Mesenchymal stem cell (in vitro differentiated cells and primary cell): ENCODE measurements at regions not wholly inside any gene's neighbourhood (a gene's known extent, or its start where the extent isn't known, plus 50 kb on each side); places are given as distances from the start of the nearest gene placed in this dataset.

Experiments
- DNase-seq: peaks from one replicate; pipeline ENCODE4 v3.0.0-alpha.2; 2013
- H2AFZ ChIP-seq: one replicate; pipeline ENCODE4 v1.6.1; 2013; ENCODE audit warnings: low read depth, mild to moderate bottlenecking, control low read depth, inconsistent platforms, low read length, moderate library complexity
- H2AK5ac ChIP-seq: 2 replicates; pipeline ENCODE4 v1.6.1; 2013; ENCODE audit warnings: low read length, moderate library complexity, mild to moderate bottlenecking, inconsistent platforms; ENCODE audit not compliant: severe bottlenecking
- H2BK120ac ChIP-seq: one replicate; pipeline ENCODE4 v1.6.1; 2013; ENCODE audit warnings: low read depth, mild to moderate bottlenecking, inconsistent platforms, low read length, moderate library complexity
- H2BK12ac ChIP-seq, 2 experiments: one replicate each; pipeline ENCODE4 v1.6.1; 2013; ENCODE audit warnings: inconsistent platforms in 2 of 2, low read length in 2 of 2, mild to moderate bottlenecking in 2 of 2, moderate library complexity in 2 of 2, control low read depth in 1 of 2
- H2BK15ac ChIP-seq: one replicate; pipeline ENCODE4 v1.6.1; 2013; ENCODE audit warnings: mild to moderate bottlenecking, low read depth, inconsistent platforms; ENCODE audit not compliant: poor library complexity, severe bottlenecking
- H2BK5ac ChIP-seq: 2 replicates; pipeline ENCODE4 v1.6.1; 2013; ENCODE audit warnings: low read depth, mild to moderate bottlenecking, low read length, control low read depth, inconsistent platforms; ENCODE audit not compliant: poor library complexity, severe bottlenecking
- H3K14ac ChIP-seq, 2 experiments: one replicate each; pipeline ENCODE4 v1.6.1; 2013; ENCODE audit warnings: inconsistent platforms in 2 of 2, low read length in 2 of 2, control low read depth in 1 of 2, mild to moderate bottlenecking in 1 of 2, moderate library complexity in 1 of 2
- H3K18ac ChIP-seq, 2 experiments: one replicate each; pipeline ENCODE4 v1.6.1; 2013; ENCODE audit warnings: inconsistent platforms in 2 of 2, low read length in 2 of 2, control low read depth in 1 of 2, low read depth in 1 of 2, mild to moderate bottlenecking in 1 of 2
- H3K23ac ChIP-seq, 2 experiments: one replicate each; pipeline ENCODE4 v1.6.1; 2013; ENCODE audit warnings: inconsistent platforms in 2 of 2, low read length in 2 of 2, mild to moderate bottlenecking in 2 of 2, moderate library complexity in 2 of 2, control low read depth in 1 of 2
- H3K27ac ChIP-seq: 2 replicates; pipeline ENCODE4 v1.5.1; 2013; ENCODE audit warnings: mild to moderate bottlenecking, moderate library complexity, low read length, control low read depth, inconsistent platforms; ENCODE audit not compliant: poor library complexity, severe bottlenecking
- H3K27me3 ChIP-seq, 2 experiments: 2 replicates each; pipeline versions ENCODE4 v1.6.1 to v1.7.0; 2013; ENCODE audit warnings: low read length in 2 of 2, mild to moderate bottlenecking in 2 of 2, moderate library complexity in 2 of 2, control low read depth in 1 of 2, inconsistent platforms in 1 of 2; ENCODE audit not compliant: control insufficient read depth in 1 of 2, insufficient read depth in 1 of 2
- H3K36me3 ChIP-seq, 2 experiments: 2 replicates each; pipeline versions ENCODE4 v1.6.1 to v1.7.0; 2013; ENCODE audit warnings: low read length in 2 of 2, control low read depth in 1 of 2, inconsistent platforms in 1 of 2, low read depth in 1 of 2, mild to moderate bottlenecking in 1 of 2; ENCODE audit not compliant: insufficient read depth in 2 of 2, control insufficient read depth in 1 of 2
- H3K4ac ChIP-seq, 2 experiments: one replicate each; pipeline ENCODE4 v1.6.1; 2013; ENCODE audit warnings: inconsistent platforms in 2 of 2, low read length in 2 of 2, mild to moderate bottlenecking in 2 of 2, moderate library complexity in 2 of 2, control low read depth in 1 of 2, low read depth in 1 of 2
- H3K4me1 ChIP-seq: 2 replicates; pipeline ENCODE4 v1.6.1; 2013; ENCODE audit warnings: low read depth, low read length, control low read depth; ENCODE audit not compliant: control insufficient read depth, insufficient read depth
- H3K4me2 ChIP-seq: 2 replicates; pipeline ENCODE4 v1.6.1; 2013; ENCODE audit warnings: low read length, mild to moderate bottlenecking, inconsistent platforms; ENCODE audit not compliant: poor library complexity, severe bottlenecking
- H3K4me3 ChIP-seq, 2 experiments: 2 replicates each; pipeline versions ENCODE4 v1.5.1 to v1.7.0; 2013; ENCODE audit warnings: low read length in 2 of 2, mild to moderate bottlenecking in 2 of 2, control low read depth in 1 of 2, low read depth in 1 of 2; ENCODE audit not compliant: insufficient read depth in 1 of 2
- H3K79me1 ChIP-seq: replicated peaks from 2 replicates; pipeline ENCODE4 v1.6.1; 2013; ENCODE audit warnings: mild to moderate bottlenecking, control low read depth, low read length, inconsistent platforms; ENCODE audit not compliant: poor library complexity, severe bottlenecking
- H3K9ac ChIP-seq: 2 replicates; pipeline ENCODE4 v1.7.0; 2013; ENCODE audit warnings: mild to moderate bottlenecking, low read length, moderate library complexity
- H3K9me3 ChIP-seq: 2 replicates; pipeline ENCODE4 v1.7.0; 2013; ENCODE audit warnings: mild to moderate bottlenecking, low read length; ENCODE audit not compliant: control insufficient read depth
- H4K8ac ChIP-seq: one replicate; pipeline ENCODE4 v1.6.1; 2013; ENCODE audit warnings: inconsistent platforms, mild to moderate bottlenecking, low read length, moderate library complexity
- H4K91ac ChIP-seq: one replicate; pipeline ENCODE4 v1.6.1; 2013; ENCODE audit warnings: mild to moderate bottlenecking, low read length, inconsistent platforms
- WGBS: methylation state at CpG from one replicate; pipeline ENCODE4 v1.1.7; 2013; ENCODE audit warnings: mixed read lengths; 5-methylcytosine and 5-hydroxymethylcytosine counted together

DNA sequence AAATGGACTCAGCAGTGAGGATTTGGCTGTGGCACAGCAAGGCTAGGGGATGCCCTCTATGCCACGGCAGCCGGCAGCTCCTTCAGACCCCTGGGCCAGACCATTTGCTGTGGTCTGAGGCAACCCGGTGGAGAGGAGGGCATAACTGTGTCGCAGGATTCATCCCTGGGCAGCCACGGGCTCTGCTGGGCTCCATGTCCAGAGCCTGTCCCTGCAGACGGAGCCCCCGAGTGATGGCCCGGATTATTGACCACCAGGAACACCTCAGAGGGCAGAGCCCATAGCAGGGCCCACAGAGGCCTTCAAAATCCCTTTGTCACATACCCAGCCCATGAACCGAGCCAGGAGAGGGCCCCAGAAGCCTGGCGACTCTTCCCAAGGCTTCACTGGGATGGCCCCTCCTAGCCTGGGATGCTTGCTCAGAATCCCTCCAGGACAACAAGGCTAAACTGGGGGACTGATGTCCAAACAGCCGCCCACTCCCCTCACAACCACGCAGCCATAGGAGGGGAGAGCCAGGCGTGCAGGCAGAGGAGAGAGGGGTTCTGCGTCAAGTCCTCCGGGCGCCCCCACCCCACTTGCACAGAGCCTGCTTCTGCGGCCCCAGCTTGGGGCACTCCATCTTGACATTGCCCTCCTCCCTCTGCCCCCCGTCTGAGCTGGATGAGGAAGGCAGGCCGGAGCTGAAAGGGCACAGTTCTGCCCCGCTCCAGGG is 68.2 kb upstream of the AFDN start:
- H3K4ac ChIP-seq = peak overlapping the region in 1 of 2 experiments; percentile 19
- H2BK5ac ChIP-seq = no peak overlapping the region
- H2BK120ac ChIP-seq = no peak overlapping the region
- 90% methylated on average over 18 of the region's 20 CpGs for WGBS
- H3K9me3 ChIP-seq = no peaks in the 10 kb centered on the region
- no peak overlapping the region for H3K4me2 ChIP-seq
- H4K8ac ChIP-seq = no peak overlapping the region
- no peak overlapping the region for H3K4me3 ChIP-seq
- no peaks in the 10 kb centered on the region for H3K4me1 ChIP-seq
- no peak for DNase-seq
- peak overlapping the region in 1 of 2 experiments; percentile 46 for H3K18ac ChIP-seq
- H3K23ac ChIP-seq = no peak overlapping the region
- no peak overlapping the region for H2AK5ac ChIP-seq
- H3K27me3 ChIP-seq = peaks cover 0 to 3% of the 10 kb centered on the region in 2 experiments
- no peak overlapping the region for H4K91ac ChIP-seq
- no peaks in the 10 kb centered on the region for H3K79me1 ChIP-seq
- H3K27ac ChIP-seq = no peak overlapping the region
- no peak overlapping the region for H2AFZ ChIP-seq
- no peak overlapping the region for H2BK15ac ChIP-seq
- H2BK12ac ChIP-seq = peak overlapping the region in 1 of 2 experiments; percentile 70
- peak overlapping the region in 1 of 2 experiments; percentile 72 for H3K14ac ChIP-seq
- no peak overlapping the region for H3K9ac ChIP-seq
- H3K36me3 ChIP-seq = no peaks in the 10 kb centered on the region

DNA sequence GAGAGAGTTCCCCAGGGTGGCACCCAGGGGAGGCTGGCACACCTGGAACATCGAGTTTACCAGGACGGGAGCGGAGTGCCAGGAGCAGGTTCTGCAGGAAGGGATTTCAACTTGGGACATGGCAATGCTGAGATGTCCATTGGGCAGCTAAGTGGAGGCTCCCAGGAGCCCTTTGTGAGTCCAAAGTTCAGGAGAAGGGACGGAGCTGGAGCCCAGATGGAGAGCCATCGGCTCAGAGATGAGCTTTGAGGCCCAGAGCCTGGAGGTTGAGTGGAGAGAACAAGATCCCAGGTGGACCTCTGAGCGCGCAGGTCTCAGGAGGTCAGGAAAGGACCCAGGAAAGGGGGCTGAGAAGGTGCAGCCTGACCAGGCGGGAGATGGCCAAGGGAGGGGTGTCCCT is 67.5 kb upstream of the AFDN start:
- Histone ChIP-seq H3K27ac (no peak overlapping the region), H3K79me1 (no peaks in the 10 kb centered on the region), H3K14ac (peak overlapping the region in 1 of 2 experiments; percentile 20), H3K18ac (peak overlapping the region; percentile 30 to 67), H2BK120ac (no peak overlapping the region), H4K8ac (no peak overlapping the region), H4K91ac (peak overlapping the region; percentile 54), H3K4me3 (no peak overlapping the region), H2AFZ (no peak overlapping the region), H3K36me3 (no peaks in the 10 kb centered on the region), H3K23ac (peak overlapping the region in 1 of 2 experiments; percentile 37), H3K27me3 (peaks cover 0 to 3% of the 10 kb centered on the region in 2 experiments), H2AK5ac (no peak overlapping the region), H3K4ac (peak overlapping the region; percentile 21 to 30), H3K9ac (no peak overlapping the region), H3K4me2 (no peak overlapping the region), H3K4me1 (no peaks in the 10 kb centered on the region), H2BK5ac (no peak overlapping the region), H3K9me3 (no peaks in the 10 kb centered on the region), H2BK15ac (no peak overlapping the region), H2BK12ac (peak overlapping the region; percentile 78 to 92)
- no peak for DNase-seq
- WGBS = 96% methylated on average over 8 of the region's 8 CpGs

DNA sequence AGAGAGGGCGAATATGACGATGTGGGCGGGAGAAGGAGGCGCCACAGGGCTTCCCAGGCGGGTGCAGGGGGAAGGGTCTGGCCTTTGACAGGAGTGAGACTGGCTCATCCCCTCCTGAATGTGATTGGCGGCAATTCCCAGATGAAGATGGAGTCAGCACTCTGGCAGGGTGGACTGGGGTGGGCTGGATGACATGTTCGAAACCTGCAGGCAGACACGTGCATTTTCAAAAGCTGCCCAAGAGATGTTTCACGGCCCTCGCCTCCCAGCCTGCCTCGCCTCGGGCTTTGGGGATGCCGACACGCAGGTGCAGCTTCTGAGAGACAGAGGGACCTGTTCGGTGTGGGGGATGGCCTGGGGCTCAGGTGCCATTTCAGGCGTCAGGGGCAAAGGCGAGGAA is 66.8 kb upstream of the AFDN start:
- peak overlapping the region; percentile 91 for H2BK15ac ChIP-seq
- peak overlapping the region in 1 of 2 experiments; percentile 1 for H3K4ac ChIP-seq
- 97% methylated on average over 17 of the region's 17 CpGs for WGBS
- H3K79me1 ChIP-seq = no peaks in the 10 kb centered on the region
- no peak overlapping the region for H2AK5ac ChIP-seq
- no peaks in the 10 kb centered on the region for H3K4me1 ChIP-seq
- H4K8ac ChIP-seq = no peak overlapping the region
- H3K9ac ChIP-seq = no peak overlapping the region
- no peak overlapping the region for H2BK120ac ChIP-seq
- no peak overlapping the region for H3K23ac ChIP-seq
- H2AFZ ChIP-seq = no peak overlapping the region
- H2BK12ac ChIP-seq = peak overlapping the region; percentile 61 to 92
- no peak overlapping the region for H3K4me2 ChIP-seq
- no peak overlapping the region for H3K27ac ChIP-seq
- peak; percentile 24 for DNase-seq
- peak overlapping the region; percentile 16 to 74 for H3K18ac ChIP-seq
- no peak overlapping the region for H2BK5ac ChIP-seq
- H3K36me3 ChIP-seq = no peaks in the 10 kb centered on the region
- no peak overlapping the region for H3K4me3 ChIP-seq
- peaks cover 0 to 4% of the 10 kb centered on the region in 2 experiments for H3K27me3 ChIP-seq
- H3K14ac ChIP-seq = peak overlapping the region in 1 of 2 experiments; percentile 26
- peak overlapping the region; percentile 11 for H4K91ac ChIP-seq
- H3K9me3 ChIP-seq = no peaks in the 10 kb centered on the region

DNA sequence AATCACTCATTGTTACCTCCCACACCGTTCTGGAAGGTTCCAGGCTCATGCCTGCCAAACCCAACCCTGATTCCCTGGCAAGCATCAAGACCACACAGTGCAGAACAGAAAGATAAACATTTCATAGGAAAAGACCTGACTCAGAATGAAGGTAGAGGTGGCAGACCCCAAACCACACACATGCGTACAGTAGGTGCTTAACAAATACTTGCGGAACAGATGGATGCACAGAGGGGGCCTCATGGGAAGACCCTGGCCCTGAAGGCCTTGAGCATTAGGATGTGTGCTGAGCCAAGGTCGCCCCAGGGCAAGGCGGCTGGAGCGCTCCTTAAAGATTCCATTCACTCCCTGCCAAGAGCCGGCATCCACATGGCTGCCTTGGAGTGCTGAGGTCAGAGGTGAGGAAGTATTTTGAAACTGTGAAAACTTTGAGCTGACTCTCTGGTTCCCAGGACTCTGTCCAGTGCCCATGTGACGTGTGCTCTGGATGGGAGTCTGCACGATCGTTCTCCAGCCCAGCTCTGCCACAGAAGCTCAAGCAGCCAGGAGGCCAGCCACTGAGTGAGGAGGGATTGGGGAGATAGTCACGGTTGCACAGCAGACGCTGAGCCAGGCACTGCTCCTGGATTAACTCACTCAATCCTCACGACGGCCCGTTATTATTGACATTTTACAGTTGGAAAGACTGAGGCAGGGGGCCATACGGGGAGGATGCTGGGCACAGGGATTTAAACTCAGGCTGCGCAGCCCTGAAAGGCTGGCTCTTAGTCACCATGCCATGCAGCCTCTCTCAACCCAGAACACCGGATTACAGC is 65.5 kb upstream of the AFDN start:
- Histone ChIP-seq H3K4me3 (no peak overlapping the region), H2BK15ac (no peak overlapping the region), H4K8ac (peak overlapping the region; percentile 35), H2BK120ac (no peak overlapping the region), H3K4ac (peak overlapping the region in 1 of 2 experiments; percentile 17), H3K9me3 (no peaks in the 10 kb centered on the region), H3K4me1 (no peaks in the 10 kb centered on the region), H3K27ac (no peak overlapping the region), H3K23ac (no peak overlapping the region), H3K9ac (no peak overlapping the region), H3K18ac (peak overlapping the region; percentile 57 to 84), H3K14ac (no peak overlapping the region), H2BK5ac (no peak overlapping the region), H2BK12ac (peak overlapping the region; percentile 73 to 89), H3K27me3 (peaks cover 0 to 11% of the 10 kb centered on the region in 2 experiments), H4K91ac (peak overlapping the region; percentile 40), H3K79me1 (no peaks in the 10 kb centered on the region), H3K4me2 (no peak overlapping the region), H2AK5ac (no peak overlapping the region), H2AFZ (no peak overlapping the region), H3K36me3 (no peaks in the 10 kb centered on the region)
- WGBS = 45% methylated on average over 18 of the region's 18 CpGs
- peak; percentile 99 for DNase-seq
